WTC11 (cell line): ENCODE measurements at regions not wholly inside any gene's neighbourhood (a gene's known extent, or its start where the extent isn't known, plus 50 kb on each side); places are given as distances from the start of the nearest gene placed in this dataset.

Experiments used
- ATAC-seq: fragments of 200-7000 bp; cut with Tn5 transposase; 2 replicates; pipeline ENCODE4 v1.10.0; 2021; ENCODE audit warnings: mild to moderate bottlenecking, moderate library complexity
- CTCF ChIA-PET: fragments of 300-600 bp; sonication (Branson Sonifier 250); formaldehyde crosslinking; loops from one replicate; lab custom pipeline; 2021; ENCODE audit warnings: antibody characterized with exemption; lab: Charles Lee
- POLR2A ChIA-PET: fragments of 350-600 bp; sonication (Branson Sonifier 250); formaldehyde crosslinking; loops from one replicate; lab custom pipeline; 2021; ENCODE audit warnings: antibody characterized with exemption; lab: Charles Lee
- DNase-seq: peaks from one replicate; pipeline ENCODE4 v3.0.0; 2021; ENCODE audit warnings: low spot score
- H3K27ac Mint-ChIP-seq: 2 replicates; pipeline ENCODE4 v1.8.0; 2021; ENCODE audit warnings: mixed read lengths
- H3K27me3 Mint-ChIP-seq: 2 replicates; pipeline ENCODE4 v1.8.0; 2021; ENCODE audit warnings: low read depth, mild to moderate bottlenecking, moderate library complexity, mixed read lengths
- H3K36me3 Mint-ChIP-seq: 2 replicates; pipeline ENCODE4 v1.8.0; 2021; ENCODE audit warnings: mixed read lengths
- H3K4me1 Mint-ChIP-seq: 2 replicates; pipeline ENCODE4 v1.8.0; 2022; ENCODE audit warnings: mixed read lengths
- H3K4me3 Mint-ChIP-seq: 2 replicates; pipeline ENCODE4 v1.8.0; 2021; ENCODE audit warnings: mild to moderate bottlenecking, moderate library complexity, mixed read lengths
- H3K9me3 Mint-ChIP-seq: 2 replicates; pipeline ENCODE4 v1.8.0; 2021; ENCODE audit warnings: mixed read lengths
- AR ChIP-seq: fragments of 250-450 bp; sonication (Bioruptor Pico); IDR thresholded peaks from 2 replicates; pipeline ENCODE4 v1.9.0; 2021; ENCODE audit warnings: mild to moderate bottlenecking
- CBFB ChIP-seq: sonication (generic); formaldehyde crosslinking; IDR thresholded peaks from 2 replicates; pipeline ENCODE4 v1.8.1; 2022; ENCODE audit warnings: mild to moderate bottlenecking, low read depth, missing genetic modification reagents
- E2F5 ChIP-seq: sonication (generic); formaldehyde crosslinking; IDR thresholded peaks from 2 replicates; pipeline ENCODE4 v1.8.1; 2022; ENCODE audit warnings: mild to moderate bottlenecking, moderate library complexity, missing genetic modification reagents
- ERG ChIP-seq: fragments of 250-450 bp; sonication (Bioruptor Pico); IDR thresholded peaks from 2 replicates; pipeline ENCODE4 v1.8.0; 2021; ENCODE audit warnings: mild to moderate bottlenecking
- FOXP1 ChIP-seq: sonication (generic); formaldehyde crosslinking; IDR thresholded peaks from 2 replicates; pipeline ENCODE4 v1.8.0; 2022; ENCODE audit warnings: missing genetic modification reagents, mild to moderate bottlenecking, moderate library complexity, borderline replicate concordance
- KAT7 ChIP-seq: sonication (generic); formaldehyde crosslinking; IDR thresholded peaks from 2 replicates; pipeline ENCODE4 v1.8.1; 2023; ENCODE audit warnings: missing genetic modification reagents, mild to moderate bottlenecking, borderline replicate concordance
- TEAD4 ChIP-seq: sonication (generic); formaldehyde crosslinking; IDR thresholded peaks from 2 replicates; pipeline ENCODE4 v1.8.0; 2022; ENCODE audit warnings: mild to moderate bottlenecking, missing genetic modification reagents
- ZNF232 ChIP-seq: sonication (generic); formaldehyde crosslinking; IDR thresholded peaks from 2 replicates; pipeline ENCODE4 v1.8.0; 2022; ENCODE audit warnings: mild to moderate bottlenecking, missing genetic modification reagents
- ZNF281 ChIP-seq: sonication (generic); formaldehyde crosslinking; IDR thresholded peaks from 2 replicates; pipeline ENCODE4 v1.8.0; 2023; ENCODE audit warnings: mild to moderate bottlenecking, missing genetic modification reagents
- ZNF671 ChIP-seq: fragments of 250-450 bp; sonication (Bioruptor Pico); IDR thresholded peaks from 2 replicates; pipeline ENCODE4 v1.8.0; 2021; ENCODE audit warnings: mild to moderate bottlenecking
- TF ChIP-seq, protein P1 (sequence below): sonication (generic); formaldehyde crosslinking; IDR thresholded peaks from 2 replicates; pipeline ENCODE4 v1.8.1; 2022; ENCODE audit warnings: low read depth, mild to moderate bottlenecking, moderate library complexity, missing genetic modification reagents, borderline replicate concordance
- TF ChIP-seq, protein P2 (sequence below): sonication (generic); formaldehyde crosslinking; IDR thresholded peaks from 2 replicates; pipeline ENCODE4 v1.8.1; 2023; ENCODE audit warnings: mild to moderate bottlenecking, missing genetic modification reagents

DNA sequence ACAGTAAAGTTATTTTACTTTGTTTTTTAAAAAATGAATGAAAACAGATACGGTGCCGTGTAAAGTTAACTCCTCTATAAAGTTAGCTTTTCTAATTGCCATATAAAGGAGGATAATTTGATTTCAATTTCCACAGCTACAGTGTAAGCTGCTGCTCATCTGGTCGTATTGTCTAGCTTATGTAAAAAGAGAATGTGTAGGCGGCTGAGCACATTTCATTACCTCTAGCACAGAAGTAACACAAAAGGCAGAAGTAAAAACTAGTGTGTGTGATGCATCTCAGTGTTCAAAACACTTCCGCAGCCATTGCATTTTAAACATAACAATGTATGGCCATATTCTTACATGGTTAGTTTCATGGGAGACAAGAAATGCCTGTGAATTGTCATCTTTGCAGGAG lies 105.0 kb upstream of the P2RY1 start (continued):
- no peak for TF ChIP-seq ZNF281 (CRISPR knock-in tag)
- TF ChIP-seq AR = no peak
- TF ChIP-seq ZNF232 (CRISPR knock-in tag) = no peak
- no peak for TF ChIP-seq FOXP1 (CRISPR knock-in tag)
- TF ChIP-seq KAT7 (CRISPR knock-in tag) = no peak
- TF ChIP-seq ZNF671 (CRISPR knock-in tag) = no peak
- no peak for TF ChIP-seq CBFB (CRISPR knock-in tag)
- TF ChIP-seq, protein P1, sequence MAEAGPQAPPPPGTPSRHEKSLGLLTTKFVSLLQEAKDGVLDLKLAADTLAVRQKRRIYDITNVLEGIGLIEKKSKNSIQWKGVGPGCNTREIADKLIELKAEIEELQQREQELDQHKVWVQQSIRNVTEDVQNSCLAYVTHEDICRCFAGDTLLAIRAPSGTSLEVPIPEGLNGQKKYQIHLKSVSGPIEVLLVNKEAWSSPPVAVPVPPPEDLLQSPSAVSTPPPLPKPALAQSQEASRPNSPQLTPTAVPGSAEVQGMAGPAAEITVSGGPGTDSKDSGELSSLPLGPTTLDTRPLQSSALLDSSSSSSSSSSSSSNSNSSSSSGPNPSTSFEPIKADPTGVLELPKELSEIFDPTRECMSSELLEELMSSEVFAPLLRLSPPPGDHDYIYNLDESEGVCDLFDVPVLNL = no peak
- TF ChIP-seq, protein P2, sequence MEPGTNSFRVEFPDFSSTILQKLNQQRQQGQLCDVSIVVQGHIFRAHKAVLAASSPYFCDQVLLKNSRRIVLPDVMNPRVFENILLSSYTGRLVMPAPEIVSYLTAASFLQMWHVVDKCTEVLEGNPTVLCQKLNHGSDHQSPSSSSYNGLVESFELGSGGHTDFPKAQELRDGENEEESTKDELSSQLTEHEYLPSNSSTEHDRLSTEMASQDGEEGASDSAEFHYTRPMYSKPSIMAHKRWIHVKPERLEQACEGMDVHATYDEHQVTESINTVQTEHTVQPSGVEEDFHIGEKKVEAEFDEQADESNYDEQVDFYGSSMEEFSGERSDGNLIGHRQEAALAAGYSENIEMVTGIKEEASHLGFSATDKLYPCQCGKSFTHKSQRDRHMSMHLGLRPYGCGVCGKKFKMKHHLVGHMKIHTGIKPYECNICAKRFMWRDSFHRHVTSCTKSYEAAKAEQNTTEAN (CRISPR knock-in tag) = no peak

- no peak for TF ChIP-seq TEAD4
- TF ChIP-seq ERG (CRISPR knock-in tag) = no peak
- TF ChIP-seq AR = no peak
- no peak for TF ChIP-seq KAT7 (CRISPR knock-in tag)
- TF ChIP-seq, protein P2 (CRISPR knock-in tag) = no peak
- TF ChIP-seq E2F5 (CRISPR knock-in tag) = no peak
- TF ChIP-seq, all 79 proteins: peak for 0
- peaks cover 4% of the 10 kb centered on the region; the same call in 1 of the 2 replicates for H3K4me1 Mint-ChIP-seq
These were observed 103.4 kb upstream of the P2RY1 start for GRCh38 chr3:152731511-152731910.

More at GRCh38 chr3:152731511-152731910, 103.4 kb upstream of the P2RY1 start:
- ATAC-seq (no peak), DNase-seq (no peak)
- CTCF ChIA-PET = no interaction called here
- Mint-ChIP-seq H3K27me3 (peaks cover 2% of the 10 kb centered on the region; the same call in 1 of the 2 replicates), H3K36me3 (no peaks in the 10 kb centered on the region), H3K4me3 (no peak overlapping the region), H3K27ac (no peak overlapping the region), H3K9me3 (peaks cover 3% of the 10 kb centered on the region; the same call in 1 of the 2 replicates)
- POLR2A ChIA-PET = no interaction called here
